Omental fat pad (tissue), 3 donors: ENCODE measurements at regions not wholly inside any gene's neighbourhood (a gene's known extent, or its start where the extent isn't known, plus 50 kb on each side); places are given as distances from the start of the nearest gene placed in this dataset.

Experiments
- ATAC-seq: fragments of 150-250 bp; one replicate; pipeline ENCODE4 v1.9.1; 2016; ENCODE audit warnings: mild to moderate bottlenecking, moderate library complexity; ENCODE audit not compliant: low FRiP score
- DNase-seq: peaks from one replicate; pipeline ENCODE4 v3.0.0-alpha.2; 2019; ENCODE audit warnings: low spot score
- TF ChIP-seq, protein P1 (sequence below), 3 donors: fragments of 450-650 bp; IDR thresholded peaks; one replicate each; pipeline ENCODE4 v1.5.1; 2016 to 2017; ENCODE audit warnings: antibody characterized with exemption in 3 of 3, mild to moderate bottlenecking in 3 of 3, moderate library complexity in 2 of 3

DNA sequence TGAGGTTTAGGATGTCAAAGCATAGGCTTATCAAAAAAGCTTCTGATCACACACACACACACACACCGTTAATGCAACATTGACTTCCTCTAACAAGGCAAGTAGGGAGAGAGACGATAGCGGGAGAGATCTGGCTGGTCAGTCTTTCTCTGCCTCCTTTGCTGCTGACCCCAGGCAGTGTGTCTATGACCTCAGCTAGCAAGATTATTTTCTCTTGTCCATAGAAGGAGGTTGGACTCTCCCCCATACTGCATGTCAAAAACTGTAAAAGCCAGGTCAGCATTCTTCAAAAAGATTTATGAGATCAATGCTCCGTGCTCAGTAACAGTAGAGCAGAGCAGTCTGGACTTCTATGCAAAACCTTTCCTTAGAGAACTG lies 63.5 kb upstream of the PGM2 start:
- TF ChIP-seq, protein P1, sequence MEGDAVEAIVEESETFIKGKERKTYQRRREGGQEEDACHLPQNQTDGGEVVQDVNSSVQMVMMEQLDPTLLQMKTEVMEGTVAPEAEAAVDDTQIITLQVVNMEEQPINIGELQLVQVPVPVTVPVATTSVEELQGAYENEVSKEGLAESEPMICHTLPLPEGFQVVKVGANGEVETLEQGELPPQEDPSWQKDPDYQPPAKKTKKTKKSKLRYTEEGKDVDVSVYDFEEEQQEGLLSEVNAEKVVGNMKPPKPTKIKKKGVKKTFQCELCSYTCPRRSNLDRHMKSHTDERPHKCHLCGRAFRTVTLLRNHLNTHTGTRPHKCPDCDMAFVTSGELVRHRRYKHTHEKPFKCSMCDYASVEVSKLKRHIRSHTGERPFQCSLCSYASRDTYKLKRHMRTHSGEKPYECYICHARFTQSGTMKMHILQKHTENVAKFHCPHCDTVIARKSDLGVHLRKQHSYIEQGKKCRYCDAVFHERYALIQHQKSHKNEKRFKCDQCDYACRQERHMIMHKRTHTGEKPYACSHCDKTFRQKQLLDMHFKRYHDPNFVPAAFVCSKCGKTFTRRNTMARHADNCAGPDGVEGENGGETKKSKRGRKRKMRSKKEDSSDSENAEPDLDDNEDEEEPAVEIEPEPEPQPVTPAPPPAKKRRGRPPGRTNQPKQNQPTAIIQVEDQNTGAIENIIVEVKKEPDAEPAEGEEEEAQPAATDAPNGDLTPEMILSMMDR (IDR thresholded peaks at IDR 0.05) = no peak
- ATAC-seq (no peak), DNase-seq (no peak)

DNA sequence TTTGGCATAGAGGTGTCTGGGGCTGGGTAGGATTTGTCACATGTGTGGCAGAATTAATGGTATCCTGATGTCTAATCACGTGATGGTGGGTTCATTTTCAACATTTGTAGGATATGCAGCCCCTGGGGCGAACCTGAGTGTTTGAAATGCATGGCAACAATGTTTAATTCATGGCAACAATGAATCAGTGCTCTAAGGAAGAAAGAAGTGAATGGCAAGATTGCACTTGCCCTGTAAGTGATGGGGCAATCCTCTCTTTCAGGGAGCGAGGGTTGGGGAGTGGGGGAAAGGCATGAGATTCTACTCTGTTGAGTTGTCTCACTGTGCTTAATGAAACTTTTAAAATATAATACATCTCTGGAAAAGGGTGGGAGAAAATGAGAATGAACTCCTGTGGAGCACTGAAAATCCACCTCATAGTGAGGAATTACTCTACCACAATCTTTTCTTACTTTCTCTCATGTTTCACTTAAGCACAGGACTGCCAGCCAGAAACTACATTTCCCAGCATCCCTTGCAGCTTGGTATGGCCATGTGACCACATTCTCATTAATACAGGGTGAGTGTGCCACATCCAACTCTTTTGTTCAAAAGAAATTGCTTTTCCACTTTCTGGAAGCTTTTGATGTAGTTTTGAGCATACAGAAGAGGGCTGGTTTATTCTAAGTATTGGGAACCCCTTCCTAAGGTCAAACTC lies 64.0 kb upstream of the PGM2 start:
- TF ChIP-seq, protein P1 (IDR thresholded peaks at IDR 0.05) = no peak
- ATAC-seq = no peak
- no peak for DNase-seq

DNA sequence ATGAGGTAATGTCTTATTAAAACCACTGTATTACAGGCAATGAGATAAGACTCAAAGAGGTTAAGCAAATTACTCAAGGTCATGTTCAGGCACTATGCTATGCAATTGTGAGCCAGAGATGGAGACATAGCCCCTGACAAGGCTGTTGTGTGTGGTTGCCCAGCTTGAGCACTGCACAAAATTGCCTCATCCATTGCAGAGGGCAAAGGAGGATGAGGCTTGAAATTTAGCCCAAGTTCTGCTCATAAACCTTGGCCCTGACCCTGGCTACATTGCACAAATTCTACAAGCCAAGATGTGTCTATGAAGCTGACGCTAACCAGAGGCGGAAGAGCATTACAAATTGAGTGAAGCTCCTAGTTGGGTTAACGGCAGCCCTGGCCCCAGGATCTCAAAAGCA lies 65.6 kb upstream of the PGM2 start:
- DNase-seq (no peak), ATAC-seq (no peak)
- TF ChIP-seq, protein P1 (IDR thresholded peaks at IDR 0.05) = no peak

DNA sequence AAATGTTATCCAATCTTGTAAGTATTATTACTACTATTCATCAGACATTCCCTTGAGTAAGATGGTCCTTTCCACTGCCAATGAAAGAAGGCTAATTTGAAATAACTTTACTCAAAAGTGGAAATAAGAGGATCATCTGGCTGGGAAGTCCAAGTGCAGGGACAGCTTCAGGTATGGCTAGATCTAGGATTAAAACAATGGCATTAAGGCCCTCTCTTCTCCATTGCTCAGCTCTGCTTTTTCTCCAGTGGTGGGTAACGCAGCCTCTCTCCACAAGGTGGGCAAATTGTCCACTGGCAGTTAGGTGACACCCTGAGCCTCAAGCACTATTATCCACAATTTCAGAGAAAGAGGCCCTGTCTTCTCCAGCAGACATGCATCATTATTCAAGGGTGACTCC lies 66.7 kb upstream of the PGM2 start:
- TF ChIP-seq, protein P1 (IDR thresholded peaks at IDR 0.05) = no peak
- ATAC-seq (no peak), DNase-seq (no peak)

DNA sequence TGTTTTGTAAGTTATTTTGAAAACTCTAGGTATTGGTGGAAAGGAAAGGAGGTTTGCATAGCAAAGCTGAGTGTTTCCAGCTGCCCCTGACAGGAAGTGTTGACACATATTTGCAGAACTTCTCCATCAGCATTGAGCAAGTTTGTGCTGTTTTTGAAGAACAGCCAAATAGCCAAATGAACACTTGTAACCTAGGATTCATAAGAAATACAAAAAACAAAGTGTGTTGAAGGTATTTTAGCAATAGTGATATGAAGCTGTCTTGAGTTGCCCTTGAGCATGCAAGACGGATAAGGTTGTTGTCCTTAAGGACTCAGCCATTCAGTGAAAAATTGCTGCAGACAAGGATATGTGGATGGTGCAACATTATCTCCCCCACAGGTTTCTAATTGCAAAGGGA lies 68.3 kb upstream of the PGM2 start:
- no peak for DNase-seq
- TF ChIP-seq, protein P1 (IDR thresholded peaks at IDR 0.05) = no peak
- peak; percentile 93 for ATAC-seq

DNA sequence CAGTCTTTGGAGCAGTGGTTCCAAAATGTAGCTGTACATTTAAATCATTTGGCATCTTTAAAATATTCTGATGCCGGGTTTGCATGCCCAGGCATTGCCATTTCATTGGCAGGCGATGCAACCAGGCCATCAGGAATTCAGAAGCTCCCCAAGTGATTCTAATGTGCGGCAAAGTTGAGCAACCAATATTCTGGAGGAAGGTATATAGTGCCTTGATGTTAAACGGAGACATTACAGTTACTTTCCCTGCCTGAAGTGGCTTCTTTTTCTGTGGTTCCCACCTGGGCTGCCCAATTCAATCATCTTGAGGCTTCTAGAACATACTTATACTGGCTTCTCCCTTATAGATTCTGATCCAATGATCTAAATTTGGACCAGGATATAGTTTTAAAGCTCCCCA lies 68.7 kb upstream of the PGM2 start:
- ATAC-seq (no peak), DNase-seq (no peak)
- TF ChIP-seq, protein P1 (IDR thresholded peaks at IDR 0.05) = no peak

DNA sequence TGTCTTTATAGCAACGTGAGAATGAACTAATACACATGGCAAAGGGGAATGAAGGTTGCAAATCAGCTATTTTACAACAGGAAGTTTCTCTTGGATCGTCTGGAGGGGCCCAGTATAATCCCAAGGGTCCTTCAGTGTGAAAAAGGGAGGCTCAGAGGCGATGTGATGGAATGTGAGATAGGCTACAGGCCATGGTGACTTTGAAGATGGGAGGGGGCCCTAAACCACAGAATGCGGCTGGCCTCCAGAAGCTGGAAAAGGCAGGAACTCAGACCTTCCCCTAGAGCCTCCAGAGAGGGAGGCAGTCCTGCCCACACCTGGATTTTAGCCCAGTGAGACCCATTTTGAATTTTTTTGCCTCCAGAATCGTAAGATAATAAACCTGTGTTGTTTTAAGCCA lies 69.4 kb upstream of the PGM2 start:
- TF ChIP-seq, protein P1 (IDR thresholded peaks at IDR 0.05) = no peak
- DNase-seq (no peak), ATAC-seq (no peak)
